ENCODE measurements at regions not wholly inside any gene's neighbourhood (a gene's known extent, or its start where the extent isn't known, plus 50 kb on each side); places are given as distances from the start of the nearest gene placed in this dataset.

DNA sequence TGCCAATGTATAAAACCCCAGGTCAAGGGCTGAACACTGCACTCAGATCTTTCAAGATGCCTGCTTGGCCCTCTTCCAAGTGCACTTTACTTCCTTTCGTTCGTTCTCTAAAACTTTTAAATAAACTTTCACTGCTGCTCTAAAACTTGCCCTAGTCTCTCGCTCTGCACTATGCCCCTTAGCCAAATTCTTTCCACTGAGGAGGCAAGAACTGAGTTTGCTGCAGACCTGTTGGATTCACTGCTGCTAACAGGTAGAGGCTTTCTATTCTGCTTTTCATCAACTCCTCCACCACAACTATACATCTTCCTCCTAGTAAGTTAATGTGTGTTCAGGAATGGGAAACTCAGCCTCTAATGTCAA is 467.9 kb downstream of the MBD2 start:
- TF ChIP-seq, protein P1, sequence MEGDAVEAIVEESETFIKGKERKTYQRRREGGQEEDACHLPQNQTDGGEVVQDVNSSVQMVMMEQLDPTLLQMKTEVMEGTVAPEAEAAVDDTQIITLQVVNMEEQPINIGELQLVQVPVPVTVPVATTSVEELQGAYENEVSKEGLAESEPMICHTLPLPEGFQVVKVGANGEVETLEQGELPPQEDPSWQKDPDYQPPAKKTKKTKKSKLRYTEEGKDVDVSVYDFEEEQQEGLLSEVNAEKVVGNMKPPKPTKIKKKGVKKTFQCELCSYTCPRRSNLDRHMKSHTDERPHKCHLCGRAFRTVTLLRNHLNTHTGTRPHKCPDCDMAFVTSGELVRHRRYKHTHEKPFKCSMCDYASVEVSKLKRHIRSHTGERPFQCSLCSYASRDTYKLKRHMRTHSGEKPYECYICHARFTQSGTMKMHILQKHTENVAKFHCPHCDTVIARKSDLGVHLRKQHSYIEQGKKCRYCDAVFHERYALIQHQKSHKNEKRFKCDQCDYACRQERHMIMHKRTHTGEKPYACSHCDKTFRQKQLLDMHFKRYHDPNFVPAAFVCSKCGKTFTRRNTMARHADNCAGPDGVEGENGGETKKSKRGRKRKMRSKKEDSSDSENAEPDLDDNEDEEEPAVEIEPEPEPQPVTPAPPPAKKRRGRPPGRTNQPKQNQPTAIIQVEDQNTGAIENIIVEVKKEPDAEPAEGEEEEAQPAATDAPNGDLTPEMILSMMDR (conservative IDR thresholded peaks at IDR 0.05; ENCODE audit: low read depth, low read length) = no peak
- no peak for TF ChIP-seq EZH2 (IDR thresholded peaks at IDR 0.05; ENCODE audit: low read length, unreplicated experiment)
- no peak for TF ChIP-seq EZH2phosphoT487 (IDR thresholded peaks at IDR 0.05; ENCODE audit: borderline replicate concordance, low read length)

Measured in PC-3 (cell line).